ENCODE measurements at regions not wholly inside any gene's neighbourhood (a gene's known extent, or its start where the extent isn't known, plus 50 kb on each side); places are given as distances from the start of the nearest gene placed in this dataset.

DNA sequence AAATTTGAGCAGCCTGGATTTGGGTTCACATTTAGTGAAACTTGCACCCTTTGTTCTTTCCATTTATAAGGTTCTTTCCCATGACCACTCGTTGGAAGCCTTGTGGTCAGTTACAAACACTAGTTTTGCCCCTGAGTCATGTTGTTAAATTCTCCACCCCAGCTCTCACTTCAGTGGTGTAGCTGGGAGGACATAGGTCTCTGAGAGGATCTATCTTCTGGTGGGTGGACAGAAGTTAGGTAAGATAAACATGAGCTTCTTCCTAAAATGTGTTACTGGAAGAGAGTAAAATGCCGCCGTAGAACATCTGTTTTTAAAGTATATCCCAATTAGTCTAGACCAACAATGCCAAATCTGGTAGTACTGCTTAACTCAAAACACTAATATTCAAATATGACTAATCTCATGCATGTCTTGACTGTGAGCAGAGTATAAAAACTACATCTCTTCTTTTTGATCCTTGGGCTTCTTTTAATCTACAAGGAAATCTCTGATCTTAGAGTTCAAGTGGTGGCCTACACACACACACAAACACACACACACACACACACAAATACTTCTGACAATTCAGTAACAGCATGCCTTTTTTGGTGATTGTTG, 162.6 kb upstream of the FN1 start:
- no peak for DNase-seq (ENCODE audit: low read depth in 2 of 2)

- DNase-seq (ENCODE audit: low read depth in 2 of 2): no peak
Measured at GRCh38 chr2:215597577-215597976, 161.7 kb upstream of the FN1 start.

GRCh38 chr2:215594766-215595165, 158.9 kb upstream of the FN1 start:
- no peak for DNase-seq (ENCODE audit: low read depth in 2 of 2)

- no peak for DNase-seq (ENCODE audit: low read depth in 2 of 2)
Measured at GRCh38 chr2:215590010-215590745, 154.3 kb upstream of the FN1 start.

DNA sequence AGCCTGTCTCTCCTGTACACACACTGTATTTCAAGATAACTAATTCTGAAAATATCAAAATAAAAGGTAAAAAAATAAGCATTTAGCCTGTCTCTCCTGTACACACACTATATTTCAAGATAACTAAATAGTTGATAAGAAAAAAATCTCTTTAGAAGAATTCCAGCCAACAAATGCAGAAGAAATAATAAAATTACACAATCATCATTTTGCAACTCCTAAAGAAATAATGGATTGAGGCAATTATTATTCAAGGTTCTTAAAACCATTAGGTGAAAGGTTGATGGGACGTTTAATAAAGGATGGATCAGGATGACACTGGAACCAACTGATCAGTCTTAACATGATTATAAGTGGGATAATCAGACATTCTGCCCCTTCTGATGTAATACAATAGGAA, 148.0 kb upstream of the FN1 start:
- DNase-seq (ENCODE audit: low read depth in 2 of 2): no peak

- no peak for DNase-seq (ENCODE audit: low read depth in 2 of 2)
Measured at GRCh38 chr2:215579809-215580208, 143.9 kb upstream of the FN1 start.

DNA sequence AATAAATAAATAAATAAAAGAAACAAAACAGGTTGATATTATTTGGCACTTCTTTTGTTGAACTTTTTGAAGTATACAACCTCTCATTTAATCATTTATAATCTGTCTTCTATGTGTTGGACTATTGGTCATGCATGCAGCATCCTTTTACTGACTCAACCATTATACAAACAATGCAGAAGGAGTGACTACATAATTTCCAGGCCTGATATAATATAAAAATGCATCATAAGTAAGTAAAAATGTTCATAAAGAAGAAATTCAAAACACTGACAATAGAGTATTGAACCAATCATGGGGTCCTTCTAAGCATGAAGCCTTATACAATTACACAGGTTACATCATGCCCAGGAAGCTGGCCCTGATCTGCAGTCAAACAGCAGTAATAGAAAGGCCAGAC, 141.5 kb upstream of the FN1 start:
- no peak for DNase-seq (ENCODE audit: low read depth in 2 of 2)

DNA sequence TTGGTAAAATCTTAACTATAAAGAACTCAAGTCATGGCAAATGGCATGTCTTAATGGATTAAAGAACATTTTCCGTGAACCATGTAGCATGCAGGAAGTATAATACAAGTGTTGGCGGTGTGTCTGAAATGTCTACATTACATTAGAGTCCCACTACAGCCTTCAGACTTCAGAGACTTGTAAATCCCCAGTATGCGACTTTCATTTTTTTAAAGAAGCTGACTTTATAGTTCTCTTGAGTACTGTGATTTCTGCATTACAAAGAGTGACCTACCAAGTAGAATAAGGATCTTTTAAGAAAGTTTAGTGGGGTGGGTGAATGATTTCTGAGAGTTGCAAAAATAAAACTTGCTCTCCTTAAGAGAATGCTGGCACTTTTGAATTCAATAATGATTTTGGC, 140.7 kb upstream of the FN1 start:
- no peak for DNase-seq (ENCODE audit: low read depth in 2 of 2)

DNA sequence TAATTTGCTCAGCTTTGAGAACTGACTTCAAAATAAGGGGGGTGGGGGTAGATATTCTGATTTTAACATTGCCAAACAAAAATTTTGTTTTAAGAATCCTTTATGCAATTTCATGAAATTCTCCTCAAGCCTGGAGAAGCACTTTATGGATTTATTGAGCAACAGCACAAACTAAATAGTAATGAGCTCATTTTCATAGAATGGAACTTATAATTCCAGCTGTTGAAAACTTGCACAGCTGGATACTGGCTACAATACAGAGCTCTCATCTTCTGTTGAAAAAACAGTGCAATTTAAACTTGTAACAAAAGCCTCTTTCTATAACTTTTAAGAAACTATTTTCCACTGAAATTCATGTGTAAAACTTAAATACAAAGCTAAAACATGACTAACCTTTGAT, 137.6 kb upstream of the FN1 start:
- no peak for DNase-seq (ENCODE audit: low read depth in 2 of 2)

DNA sequence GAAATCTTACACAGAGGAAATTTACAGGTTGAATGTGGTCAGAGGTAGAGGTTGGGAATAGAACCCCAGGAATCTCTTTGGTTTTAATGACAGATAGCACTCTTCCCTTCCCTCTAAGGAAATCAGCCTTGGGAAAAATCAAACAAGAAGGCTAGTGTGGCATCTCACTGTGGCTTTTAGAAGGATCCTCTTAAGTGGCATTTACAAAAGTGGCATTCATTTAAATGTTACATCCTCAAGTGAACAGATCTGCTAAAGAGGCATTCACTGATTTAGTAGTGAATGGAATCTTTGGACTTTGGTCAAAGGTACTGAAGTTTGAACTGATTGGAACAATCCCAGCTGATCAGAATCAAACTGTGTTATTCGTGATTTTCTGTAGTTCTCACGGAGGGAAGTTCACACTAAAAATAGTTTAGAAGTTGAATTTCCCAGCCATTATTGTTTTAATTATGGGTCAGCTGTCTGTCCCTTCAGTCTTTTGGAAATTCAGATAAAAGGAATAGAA, 136.5 kb upstream of the FN1 start:
- DNase-seq (ENCODE audit: low read depth in 2 of 2): no peak

DNA sequence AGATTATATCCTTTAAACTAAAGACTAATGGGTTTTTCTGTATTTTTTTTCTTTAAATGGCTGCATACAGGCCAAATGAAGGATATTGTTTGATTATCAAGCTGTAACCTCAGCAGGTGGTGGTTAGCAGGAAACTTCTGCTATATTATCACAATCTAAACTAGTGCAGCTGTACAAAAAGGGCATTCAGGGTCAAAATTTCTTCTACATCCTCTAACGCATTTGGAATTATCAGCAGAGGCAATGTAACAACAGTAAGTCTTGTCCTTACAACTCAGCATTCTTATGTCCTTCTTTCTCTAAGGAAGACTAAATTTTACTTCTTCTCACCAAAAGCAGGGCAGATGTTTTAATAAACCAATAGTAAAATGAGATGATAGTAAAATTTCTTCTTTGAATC, 135.8 kb upstream of the FN1 start:
- no peak for DNase-seq (ENCODE audit: low read depth in 2 of 2)

DNA sequence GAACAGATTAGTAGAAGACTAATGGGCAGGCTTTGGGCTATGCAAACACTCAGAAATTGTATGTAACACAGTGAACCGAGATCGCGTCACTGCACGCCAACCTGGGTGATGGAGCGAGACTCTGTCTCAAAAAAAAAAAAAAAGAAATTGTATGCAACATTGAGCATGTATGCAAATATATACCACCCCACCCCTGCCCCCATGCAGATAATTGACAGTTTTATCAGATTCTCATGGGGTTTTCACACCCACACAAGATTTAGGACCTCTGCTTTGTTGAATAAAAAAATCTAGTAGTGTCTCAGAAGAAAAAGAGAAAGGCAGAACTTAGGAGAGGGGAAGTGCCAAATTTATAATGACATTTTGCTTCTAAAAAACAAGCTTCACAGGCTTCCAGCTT, 131.6 kb upstream of the FN1 start:
- DNase-seq (ENCODE audit: low read depth in 2 of 2): no peak

DNA sequence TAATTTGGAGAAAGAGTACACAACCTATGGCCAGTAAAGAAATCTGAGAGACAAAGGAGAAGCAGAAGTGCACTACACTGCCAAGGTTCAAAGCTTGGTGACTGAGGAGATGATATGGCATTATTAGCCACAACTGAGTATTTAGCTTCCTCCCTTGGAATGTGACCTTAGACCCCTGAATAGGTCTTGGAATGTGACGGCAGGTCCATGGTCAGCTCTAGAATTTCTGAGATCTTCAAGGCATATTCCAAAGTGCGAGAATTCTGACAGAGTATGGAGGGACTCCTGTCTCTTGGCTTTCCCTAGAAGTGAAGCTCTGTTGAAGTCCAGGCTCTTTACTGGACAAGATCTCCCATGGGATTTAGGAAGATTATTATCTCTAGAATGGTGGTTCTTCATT, 130.0 kb upstream of the FN1 start:
- no peak for DNase-seq (ENCODE audit: low read depth in 2 of 2)

- no peak for DNase-seq (ENCODE audit: low read depth in 2 of 2)
Measured at GRCh38 chr2:215557701-215558100, 121.8 kb upstream of the FN1 start.

- no peak for DNase-seq (ENCODE audit: low read depth in 2 of 2)
Measured at GRCh38 chr2:215556979-215557378, 121.1 kb upstream of the FN1 start.

DNA sequence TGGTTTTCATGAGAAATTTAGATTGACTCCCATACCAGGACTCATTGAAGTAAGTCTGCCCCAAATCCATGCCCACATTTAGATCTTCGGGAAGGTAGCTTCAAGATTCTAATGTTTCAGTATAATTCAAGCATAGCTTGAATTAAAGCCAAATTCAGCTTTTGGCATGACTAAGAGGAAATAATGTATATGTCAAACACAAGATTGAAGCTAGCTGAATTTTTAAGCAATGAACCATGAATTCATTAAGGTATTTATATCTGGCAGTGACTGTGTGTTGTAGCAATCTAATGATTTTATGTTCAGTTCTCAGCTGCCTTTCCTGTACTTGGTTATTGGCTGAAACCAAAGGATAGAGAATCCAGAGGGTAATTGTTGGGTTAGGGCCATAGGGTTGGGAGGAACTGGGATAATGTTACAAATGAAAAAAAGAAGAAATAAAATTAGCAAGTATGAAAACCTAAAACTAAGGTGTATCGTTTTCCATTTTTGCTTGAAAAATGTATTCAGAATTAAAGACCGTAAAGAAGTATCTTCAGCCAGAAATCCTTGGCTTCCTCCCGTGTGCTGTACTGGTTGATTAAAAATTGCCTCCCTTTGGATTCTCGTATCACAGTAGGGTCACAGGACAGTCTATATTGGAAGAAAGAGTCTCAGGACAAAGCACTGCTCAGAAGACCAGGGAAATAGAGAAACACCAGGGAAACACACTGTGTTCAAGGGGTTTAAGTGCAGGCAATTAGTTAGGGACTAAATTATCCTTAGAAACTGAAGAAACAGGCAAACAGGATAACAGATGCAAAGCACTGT, 119.0 kb upstream of the FN1 start:
- DNase-seq (ENCODE audit: low read depth in 2 of 2): no peak

DNA sequence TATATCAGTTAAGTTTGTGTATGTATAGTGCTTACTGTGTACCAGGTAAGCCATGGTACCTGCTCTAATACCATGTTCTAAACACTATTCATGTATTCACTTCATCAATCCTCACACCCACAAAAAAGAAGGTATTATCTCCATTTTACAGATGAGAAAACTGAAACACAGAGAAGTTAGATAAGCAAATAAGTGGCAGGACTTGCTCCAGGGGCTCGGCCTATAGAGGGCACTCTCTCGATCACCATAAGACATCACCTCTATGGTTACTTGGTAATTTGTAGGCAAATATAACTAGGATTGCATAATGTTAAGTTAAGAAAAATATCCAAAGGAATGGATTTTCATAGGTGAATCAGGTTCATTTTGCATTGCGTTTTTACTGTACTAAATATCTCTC, 118.1 kb upstream of the FN1 start:
- no peak for DNase-seq (ENCODE audit: low read depth in 2 of 2)

DNA sequence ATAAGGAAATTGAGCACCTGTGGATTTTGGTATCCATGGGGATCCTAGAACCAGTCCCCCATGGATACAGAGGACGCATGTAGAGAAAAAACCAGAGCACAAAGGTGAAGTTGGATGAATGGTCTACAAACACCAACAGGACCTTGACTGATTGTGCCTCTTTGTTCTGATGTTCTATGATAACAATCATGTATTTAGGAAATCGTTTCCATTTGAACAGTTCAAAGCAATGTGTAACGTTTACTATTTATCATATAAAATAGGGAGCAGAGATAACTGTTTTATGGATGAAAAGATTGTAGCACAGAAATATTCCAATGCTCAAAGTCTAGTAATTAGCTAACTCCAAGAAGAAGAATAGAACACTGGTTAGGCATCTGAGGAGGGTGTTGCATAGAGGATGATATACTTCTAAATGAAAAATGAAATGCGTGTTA, 116.3 kb upstream of the FN1 start:
- no peak for DNase-seq (ENCODE audit: low read depth in 2 of 2)

- DNase-seq (ENCODE audit: low read depth in 2 of 2): no peak
Measured at GRCh38 chr2:215550331-215550730, 114.5 kb upstream of the FN1 start.

DNA sequence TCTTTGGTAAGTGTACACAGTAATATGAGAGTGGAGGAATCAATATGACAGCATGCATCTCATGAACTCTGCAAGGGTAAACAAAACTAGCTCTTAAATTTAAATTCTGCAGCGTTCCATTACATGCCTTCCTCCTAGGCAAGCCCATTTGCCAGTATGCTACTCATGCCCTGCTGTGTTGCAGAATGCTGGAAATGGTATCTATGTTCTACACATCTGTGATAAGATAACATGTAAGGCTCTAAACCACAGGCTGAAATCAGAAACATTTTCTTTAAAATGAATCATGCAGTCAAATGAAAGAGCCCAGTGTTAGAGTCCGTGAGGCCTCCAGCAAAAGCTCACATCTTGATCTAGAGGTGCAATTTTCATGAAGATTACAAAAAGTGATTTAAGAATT, 112.8 kb upstream of the FN1 start:
- no peak for DNase-seq (ENCODE audit: low read depth in 2 of 2)

- no peak for DNase-seq (ENCODE audit: low read depth in 2 of 2)
Measured at GRCh38 chr2:215542690-215543089, 106.8 kb upstream of the FN1 start.

- DNase-seq (ENCODE audit: low read depth in 2 of 2): no peak
Measured at GRCh38 chr2:215540658-215541057, 104.8 kb upstream of the FN1 start.

- DNase-seq (ENCODE audit: low read depth in 2 of 2): no peak
Measured at GRCh38 chr2:215537611-215538010, 101.7 kb upstream of the FN1 start.
